ENCODE measurements at regions not wholly inside any gene's neighbourhood (a gene's known extent, or its start where the extent isn't known, plus 50 kb on each side); places are given as distances from the start of the nearest gene placed in this dataset.

GRCh38 chr15:37824717-37825382 is 109.6 kb upstream of the TMCO5A start:
- Histone ChIP-seq H3K27ac (ENCODE audit: low read depth in 1 of 2, low read length in 2 of 2) (no peak overlapping the region), H3K9me3 (ENCODE audit: control insufficient read depth in 4 of 4, low read length in 3 of 4) (no peaks in the 10 kb centered on the region), H3K9ac (ENCODE audit: low read depth in 1 of 2, low read length in 2 of 2) (no peak overlapping the region), H3K36me3 (ENCODE audit: control insufficient read depth in 4 of 4, insufficient read depth in 3 of 4, low read depth in 1 of 4, low read length in 3 of 4) (no peaks in the 10 kb centered on the region), H3K4me1 (ENCODE audit: control insufficient read depth in 4 of 4, insufficient read depth in 4 of 4, low read length in 3 of 4) (no peaks in the 10 kb centered on the region), H3K4me3 (ENCODE audit: low read depth in 1 of 3, low read length in 3 of 3) (no peak overlapping the region), H3K27me3 (ENCODE audit: control insufficient read depth in 4 of 4, insufficient read depth in 4 of 4, low read length in 3 of 4) (no peaks in the 10 kb centered on the region)
- WGBS, result 76% methylated on average over 6 of the region's 6 CpGs
- no peak for DNase-seq (ENCODE audit: low spot score)
- TF ChIP-seq FOXA2 (IDR thresholded peaks at IDR 0.05), result no peak
- no peak for TF ChIP-seq RXRA (IDR thresholded peaks at IDR 0.05)
- TF ChIP-seq REST (IDR thresholded peaks at IDR 0.05), result no peak
- no peak for TF ChIP-seq CTCF (IDR thresholded peaks at IDR 0.05; ENCODE audit: low read depth, low read length, missing input control)
- no peak for TF ChIP-seq MAX (IDR thresholded peaks at IDR 0.05)
- no peak for TF ChIP-seq YY1 (IDR thresholded peaks at IDR 0.05)
- no peak for TF ChIP-seq HNF4G (IDR thresholded peaks at IDR 0.05)
- no peak for TF ChIP-seq TAF1 (conservative IDR thresholded peaks at IDR 0.05)
- no peak for TF ChIP-seq RAD21 (IDR thresholded peaks at IDR 0.05)
- no peak for TF ChIP-seq JUND (IDR thresholded peaks at IDR 0.05)
- TF ChIP-seq SP1 (IDR thresholded peaks at IDR 0.05), result no peak
- no peak for TF ChIP-seq HNF4A (conservative IDR thresholded peaks at IDR 0.05)
- TF ChIP-seq EGR1 (IDR thresholded peaks at IDR 0.05; ENCODE audit: low read depth in 2 of 2), result no peak
- no peak for TF ChIP-seq GABPA (IDR thresholded peaks at IDR 0.05 in 1 of 2, conservative IDR thresholded peaks at IDR 0.05 in 1 of 2)

GRCh38 chr15:37837276-37837675 is 97.2 kb upstream of the TMCO5A start:
- WGBS, result 39% methylated on average over 3 of the region's 3 CpGs
- DNase-seq (ENCODE audit: low spot score), result no peak
- no peak overlapping the region for H3K27ac ChIP-seq (ENCODE audit: low read depth in 1 of 2, low read length in 2 of 2)
- H3K4me1 ChIP-seq (ENCODE audit: control insufficient read depth in 4 of 4, insufficient read depth in 4 of 4, low read length in 3 of 4), result peaks cover 0 to 4% (median 0%) of the 10 kb centered on the region in 4 donors
- H3K27me3 ChIP-seq (ENCODE audit: control insufficient read depth in 4 of 4, insufficient read depth in 4 of 4, low read length in 3 of 4), result no peaks in the 10 kb centered on the region
- TF ChIP-seq HNF4G (IDR thresholded peaks at IDR 0.05) (no peak), REST (IDR thresholded peaks at IDR 0.05) (no peak), HNF4A (conservative IDR thresholded peaks at IDR 0.05) (no peak), ATF3 (IDR thresholded peaks at IDR 0.05) (no peak), FOXA2 (IDR thresholded peaks at IDR 0.05) (no peak), RAD21 (IDR thresholded peaks at IDR 0.05) (no peak), TAF1 (conservative IDR thresholded peaks at IDR 0.05) (no peak), RXRA (IDR thresholded peaks at IDR 0.05) (no peak), CTCF (IDR thresholded peaks at IDR 0.05; ENCODE audit: low read depth, low read length, missing input control) (no peak), YY1 (IDR thresholded peaks at IDR 0.05) (no peak), MAX (IDR thresholded peaks at IDR 0.05) (no peak), SP1 (IDR thresholded peaks at IDR 0.05) (no peak), ZBTB33 (IDR thresholded peaks at IDR 0.05) (no peak)
- no peak overlapping the region for H3K4me3 ChIP-seq (ENCODE audit: low read depth in 1 of 3, low read length in 3 of 3)
- no peak overlapping the region for H3K9ac ChIP-seq (ENCODE audit: low read depth in 1 of 2, low read length in 2 of 2)
- H3K9me3 ChIP-seq (ENCODE audit: control insufficient read depth in 4 of 4, low read length in 3 of 4), result peaks cover 0 to 5% (median 2%) of the 10 kb centered on the region in 4 donors
- H3K36me3 ChIP-seq (ENCODE audit: control insufficient read depth in 4 of 4, insufficient read depth in 3 of 4, low read depth in 1 of 4, low read length in 3 of 4), result no peaks in the 10 kb centered on the region

Data from liver (tissue), 8 donors.